H1 (cell line): ENCODE measurements at regions not wholly inside any gene's neighbourhood (a gene's known extent, or its start where the extent isn't known, plus 50 kb on each side); places are given as distances from the start of the nearest gene placed in this dataset.

Source experiments
- CTCF ChIA-PET: fragments of 300-600 bp; sonication (Branson Sonifier 250); formaldehyde crosslinking; loops from one replicate; lab custom pipeline; 2021; ENCODE audit not compliant: partially characterized antibody; lab: Charles Lee
- POLR2A ChIA-PET: fragments of 300-600 bp; sonication (Branson Sonifier 250); formaldehyde crosslinking; loops from one replicate; lab custom pipeline; 2021; ENCODE audit warnings: inconsistent platforms; ENCODE audit not compliant: partially characterized antibody; lab: Charles Lee
- DNase-seq, 2 experiments: peaks; one replicate each; pipeline versions ENCODE4 v3.0.0 to v3.0.0-alpha.2; 2010 to 2022; ENCODE audit warnings: low spot score in 2 of 2, low read depth in 1 of 2, mixed read lengths in 1 of 2
- FAIRE-seq: peaks from 2 replicates; lab custom pipeline; 2011; peaks lifted over from hg19 to GRCh38; lab: Jason Lieb, UNC
- H2AFZ ChIP-seq: 2 replicates; pipeline ENCODE4 v1.8.1; 2012; ENCODE audit warnings: low read length, inconsistent platforms
- H2AK5ac ChIP-seq: 2 replicates; pipeline ENCODE4 v1.6.1; 2013; ENCODE audit warnings: low read depth, low read length
- H2BK120ac ChIP-seq: replicated peaks from 2 replicates; pipeline ENCODE3; 2013; ENCODE audit warnings: low read depth, low read length, inconsistent platforms
- H2BK12ac ChIP-seq: 2 replicates; pipeline ENCODE4 v1.6.1; 2013; ENCODE audit warnings: low read depth, low read length
- H2BK15ac ChIP-seq: 2 replicates; pipeline ENCODE4 v1.6.1; 2013; ENCODE audit warnings: low read length
- H2BK20ac ChIP-seq: 2 replicates; pipeline ENCODE4 v1.6.1; 2013; ENCODE audit warnings: low read length
- H2BK5ac ChIP-seq: 2 replicates; pipeline ENCODE4 v1.6.1; 2013; ENCODE audit warnings: low read depth, low read length
- H3K14ac ChIP-seq: 2 replicates; pipeline ENCODE4 v1.6.1; 2013; ENCODE audit warnings: inconsistent platforms; ENCODE audit not compliant: insufficient read length
- H3K18ac ChIP-seq: 2 replicates; pipeline ENCODE4 v1.6.1; 2013; ENCODE audit warnings: low read length; ENCODE audit errors: extremely low read depth
- H3K23ac ChIP-seq: 2 replicates; pipeline ENCODE4 v1.6.1; 2013; ENCODE audit warnings: inconsistent platforms; ENCODE audit not compliant: insufficient read length
- H3K23me2 ChIP-seq: 2 replicates; pipeline ENCODE4 v1.6.1; 2013; ENCODE audit warnings: low read depth, low read length
- H3K27ac ChIP-seq: 2 replicates; pipeline ENCODE4 v1.6.1; 2011; ENCODE audit warnings: low read depth, low read length, inconsistent platforms
- H3K27me3 ChIP-seq, 4 experiments: replicated peaks in 1 of 4; 1 replicate in 1 of 4; 2 replicates in 3 of 4; pipeline versions ENCODE4 v1.6.1 to v1.8.1; 2011 to 2013; ENCODE audit warnings: low read length in 3 of 4, mild to moderate bottlenecking in 3 of 4, inconsistent platforms in 2 of 4, mixed read lengths in 2 of 4, moderate library complexity in 1 of 4; ENCODE audit not compliant: control insufficient read depth in 3 of 4, insufficient read depth in 3 of 4; ENCODE audit errors: extremely low read depth in 1 of 4
- H3K36me3 ChIP-seq, 4 experiments: 2 replicates each; pipeline versions ENCODE4 v1.6.1 to v1.8.1; 2011 to 2013; ENCODE audit warnings: mild to moderate bottlenecking in 4 of 4, low read length in 3 of 4, moderate library complexity in 2 of 4, control low read depth in 1 of 4, inconsistent platforms in 1 of 4; ENCODE audit not compliant: insufficient read depth in 4 of 4, control insufficient read depth in 2 of 4
- H3K4ac ChIP-seq: replicated peaks from 2 replicates; pipeline ENCODE3; 2013; ENCODE audit warnings: low read length, low read depth, mixed read lengths, inconsistent platforms; ENCODE audit not compliant: insufficient read length
- H3K4me1 ChIP-seq, 4 experiments: replicated peaks in 1 of 4; 1 replicate in 1 of 4; 2 replicates in 3 of 4; pipeline versions ENCODE4 v1.6.1 to v1.8.1; 2011 to 2013; ENCODE audit warnings: low read length in 3 of 4, inconsistent platforms in 2 of 4, mixed read lengths in 1 of 4; ENCODE audit not compliant: insufficient read depth in 4 of 4, control insufficient read depth in 3 of 4
- H3K4me2 ChIP-seq, 2 experiments: 2 replicates each; pipeline versions ENCODE4 v1.6.1 to v1.8.1; 2011 to 2013; ENCODE audit warnings: low read depth in 2 of 2, low read length in 2 of 2, control low read depth in 1 of 2, inconsistent platforms in 1 of 2, mild to moderate bottlenecking in 1 of 2; ENCODE audit not compliant: insufficient read depth in 1 of 2
- H3K4me3 ChIP-seq, 4 experiments: fragments of 200-600, 300-600 bp in 1 of 4; sonication (generic), shearing (Covaris generic), sonication (Bioruptor Twin) in 1 of 4; 2 replicates each; pipeline versions ENCODE4 v1.5.1 to v1.8.1; 2011 to 2016; ENCODE audit warnings: low read length in 4 of 4, low read depth in 3 of 4, control low read depth in 2 of 4, inconsistent platforms in 2 of 4, mild to moderate bottlenecking in 2 of 4, mixed read lengths in 1 of 4, moderate library complexity in 1 of 4; ENCODE audit not compliant: insufficient read depth in 2 of 4; ENCODE audit errors: extremely low read depth in 1 of 4
- H3K56ac ChIP-seq: replicated peaks from 2 replicates; pipeline ENCODE3; 2013; ENCODE audit warnings: low read depth, mild to moderate bottlenecking, mixed read lengths, low read length, inconsistent platforms; ENCODE audit not compliant: insufficient read length
- H3K79me1 ChIP-seq: 2 replicates; pipeline ENCODE4 v1.6.1; 2013; ENCODE audit warnings: low read depth, low read length, control low read depth
- H3K79me2 ChIP-seq, 2 experiments: 2 replicates each; pipeline versions ENCODE4 v1.6.1 to v1.8.1; 2012 to 2013; ENCODE audit warnings: low read length in 2 of 2, mild to moderate bottlenecking in 2 of 2, inconsistent platforms in 1 of 2; ENCODE audit not compliant: insufficient read depth in 2 of 2, control insufficient read depth in 1 of 2
- H3K9ac ChIP-seq, 4 experiments: replicated peaks in 1 of 4; 1 replicate in 1 of 4; 2 replicates in 3 of 4; pipeline versions ENCODE4 v1.6.1 to v1.8.1; 2011 to 2013; ENCODE audit warnings: low read depth in 3 of 4, low read length in 3 of 4, control low read depth in 2 of 4, mild to moderate bottlenecking in 2 of 4, moderate library complexity in 2 of 4, inconsistent platforms in 1 of 4; ENCODE audit errors: extremely low read depth in 1 of 4
- H3K9me3 ChIP-seq, 2 experiments: 2 replicates each; pipeline versions ENCODE4 v1.6.1 to v1.8.1; 2012 to 2013; ENCODE audit warnings: mild to moderate bottlenecking in 2 of 2, moderate library complexity in 2 of 2, control low read depth in 1 of 2, inconsistent platforms in 1 of 2, low read depth in 1 of 2, low read length in 1 of 2, mixed read lengths in 1 of 2; ENCODE audit not compliant: insufficient read depth in 2 of 2
- H4K20me1 ChIP-seq, 2 experiments: replicated peaks in 1 of 2; 2 replicates each; pipeline versions ENCODE3 to v1.8.1; 2011 to 2013; ENCODE audit warnings: inconsistent platforms in 2 of 2, low read length in 2 of 2, mild to moderate bottlenecking in 1 of 2; ENCODE audit not compliant: insufficient read depth in 2 of 2, control insufficient read depth in 1 of 2
- H4K5ac ChIP-seq: 2 replicates; pipeline ENCODE4 v1.6.1; 2013; ENCODE audit warnings: low read length, low read depth, mixed read lengths, inconsistent platforms; ENCODE audit not compliant: insufficient read length
- H4K8ac ChIP-seq: 2 replicates; pipeline ENCODE4 v1.8.0; 2013; ENCODE audit warnings: mild to moderate bottlenecking, moderate library complexity, low read length, inconsistent platforms; ENCODE audit not compliant: insufficient read depth; ENCODE audit errors: extremely low read depth
- H4K91ac ChIP-seq: replicated peaks from 2 replicates; pipeline ENCODE3; 2013; ENCODE audit warnings: low read length, mixed read lengths, inconsistent platforms; ENCODE audit not compliant: insufficient read length
- ASH2L ChIP-seq: fragments of 200-600, 300-600 bp; sonication (generic); IDR thresholded peaks from one replicate; pipeline ENCODE4 v1.7.1; 2017; ENCODE audit warnings: low read length
- BRCA1 ChIP-seq: IDR thresholded peaks from 2 replicates; pipeline ENCODE4 v1.6.1; 2012; ENCODE audit warnings: low read depth, low read length, improper control_type of control experiment
- GTF2F1 ChIP-seq: IDR thresholded peaks from 2 replicates; pipeline ENCODE4 v1.6.1; 2012; ENCODE audit warnings: low read depth, low read length, improper control_type of control experiment, borderline replicate concordance
- NANOG ChIP-seq: IDR thresholded peaks from 2 replicates; pipeline ENCODE4 v1.6.1; 2011; ENCODE audit warnings: low read length, low read depth, mild to moderate bottlenecking, inconsistent platforms; ENCODE audit not compliant: insufficient read depth, poor library complexity, severe bottlenecking
- PHF8 ChIP-seq: fragments of 200-600 bp; sonication (generic); conservative IDR thresholded peaks from 2 replicates; pipeline ENCODE4 v1.7.1; 2012; ENCODE audit warnings: low read depth, mild to moderate bottlenecking, inconsistent platforms, low read length, moderate library complexity
- RFX5 ChIP-seq: IDR thresholded peaks from 2 replicates; pipeline ENCODE4 v1.6.1; 2011; ENCODE audit warnings: low read depth, low read length, improper control_type of control experiment, borderline replicate concordance
- SIN3A ChIP-seq, 2 experiments: IDR thresholded peaks in 1 of 2; conservative IDR thresholded peaks in 1 of 2; 2 replicates each; pipeline ENCODE4 v1.6.1; 2011 to 2012; ENCODE audit warnings: low read length in 2 of 2, improper control_type of control experiment in 1 of 2, low read depth in 1 of 2, mild to moderate bottlenecking in 1 of 2
- SP4 ChIP-seq: IDR thresholded peaks from 2 replicates; pipeline ENCODE4 v1.6.1; 2012; ENCODE audit warnings: low read length, inconsistent platforms
- SUZ12 ChIP-seq: fragments of 200-600 bp; sonication (generic); IDR thresholded peaks from 2 replicates; pipeline ENCODE4 v1.6.1; 2012; ENCODE audit warnings: mild to moderate bottlenecking, inconsistent platforms, low read length, moderate library complexity, mixed read lengths
- YY1 ChIP-seq: IDR thresholded peaks from 2 replicates; pipeline ENCODE4 v1.6.1; 2011; ENCODE audit warnings: low read depth, mild to moderate bottlenecking, low read length
- WGBS, 2 experiments: shearing (Covaris generic) in 1 of 2; methylation state at CpG; one replicate each; pipeline versions ENCODE4 v1.1.6 to v1.1.7; 2013 to 2015; ENCODE audit warnings: low lambda C conversion rate in 2 of 2, mixed read lengths in 2 of 2, inconsistent platforms in 1 of 2, low coverage in 1 of 2, missing lambda C conversion rate in 1 of 2; ENCODE audit not compliant: insufficient replicate concordance in 2 of 2, insufficient coverage in 1 of 2, insufficient read length in 1 of 2; ENCODE audit errors: extremely low coverage in 1 of 2, missing lambda C conversion rate in 1 of 2; 5-methylcytosine and 5-hydroxymethylcytosine counted together

DNA sequence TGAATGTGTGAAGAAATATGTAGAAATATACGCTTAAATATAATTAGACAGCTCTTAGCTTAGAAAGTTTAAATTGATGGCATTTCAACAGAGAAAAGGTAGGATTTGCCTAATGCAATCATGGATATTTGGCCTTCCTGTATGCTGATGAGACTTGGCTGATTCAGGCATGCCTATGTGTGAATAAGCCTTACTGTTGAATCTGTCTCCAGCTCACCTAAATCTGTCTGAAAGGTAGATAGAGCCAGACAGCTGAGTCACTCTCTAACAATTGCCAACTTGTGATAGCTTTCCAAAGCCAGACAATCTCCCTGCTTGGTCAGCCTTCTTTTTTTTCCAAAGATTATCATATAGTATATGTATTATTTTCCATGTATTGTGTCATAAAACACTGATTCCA, 92.8 kb upstream of the FLRT2 start:
- Histone ChIP-seq H3K9ac (no peak overlapping the region), H4K91ac (no peak overlapping the region), H3K23me2 (no peaks in the 10 kb centered on the region), H3K27me3 (no peaks in the 10 kb centered on the region), H3K23ac (no peak overlapping the region), H2AK5ac (no peak overlapping the region), H3K14ac (no peak overlapping the region), H2BK20ac (no peak overlapping the region), H2BK12ac (no peak overlapping the region), H4K8ac (no peak overlapping the region), H3K79me2 (no peaks in the 10 kb centered on the region), H4K5ac (no peak overlapping the region), H3K36me3 (no peaks in the 10 kb centered on the region), H3K27ac (no peak overlapping the region), H3K4me3 (no peak overlapping the region), H3K4ac (no peak overlapping the region), H3K4me1 (no peaks in the 10 kb centered on the region), H4K20me1 (no peaks in the 10 kb centered on the region), H3K9me3 (no peaks in the 10 kb centered on the region), H2AFZ (no peak overlapping the region; the same call in 1 of the 2 replicates), H3K79me1 (no peaks in the 10 kb centered on the region), H3K18ac (no peak overlapping the region), H3K4me2 (no peak overlapping the region), H2BK5ac (no peak overlapping the region), H2BK120ac (no peak overlapping the region), H3K56ac (no peak overlapping the region), H2BK15ac (no peak overlapping the region)
- FAIRE-seq = no peak
- 90% methylated on average over 1 of the region's 1 CpG; no CpG with 5 or more reads in 1 of the 2 experiments for WGBS, 2 experiments
- ChIA-PET CTCF (no interaction called here), POLR2A (no interaction called here)
- no peak for TF ChIP-seq SP4
- TF ChIP-seq SIN3A (conservative IDR thresholded peaks at IDR 0.05 in 1 of 2, IDR thresholded peaks at IDR 0.05 in 1 of 2; ENCODE audit: low read depth in 1 of 2, low read length in 2 of 2) = no peak
- no peak for TF ChIP-seq RFX5
- no peak for TF ChIP-seq BRCA1
- TF ChIP-seq SUZ12 = no peak
- no peak for TF ChIP-seq PHF8
- no peak for TF ChIP-seq NANOG
- TF ChIP-seq YY1 = no peak
- TF ChIP-seq GTF2F1 = no peak
- no peak for TF ChIP-seq ASH2L
- DNase-seq = no peak
